Mesendoderm (in vitro differentiated cells): ENCODE measurements at regions not wholly inside any gene's neighbourhood (a gene's known extent, or its start where the extent isn't known, plus 50 kb on each side); places are given as distances from the start of the nearest gene placed in this dataset.

ENCODE experiments used
- DNase-seq: peaks from one replicate; pipeline ENCODE4 v3.0.0; 2013
- H2AK5ac ChIP-seq: 2 replicates; pipeline ENCODE4 v1.6.1; 2013; ENCODE audit warnings: low read length, inconsistent platforms
- H2BK120ac ChIP-seq: 2 replicates; pipeline ENCODE4 v1.6.1; 2013; ENCODE audit warnings: low read depth, mild to moderate bottlenecking, low read length, moderate library complexity, mixed read lengths
- H2BK15ac ChIP-seq: replicated peaks from 2 replicates; pipeline ENCODE4 v1.6.1; 2013; ENCODE audit warnings: low read depth, mild to moderate bottlenecking, moderate library complexity
- H2BK5ac ChIP-seq: 2 replicates; pipeline ENCODE4 v1.6.1; 2013; ENCODE audit warnings: low read length, inconsistent platforms
- H3K18ac ChIP-seq: 2 replicates; pipeline ENCODE4 v1.6.1; 2013; ENCODE audit warnings: mild to moderate bottlenecking, low read length, mixed read lengths
- H3K23ac ChIP-seq: one replicate; pipeline ENCODE4 v1.6.1; 2013; ENCODE audit warnings: low read length
- H3K27ac ChIP-seq: 2 replicates; pipeline ENCODE4 v1.5.1; 2013; ENCODE audit warnings: low read depth, mild to moderate bottlenecking, inconsistent platforms, low read length, moderate library complexity
- H3K27me3 ChIP-seq: 2 replicates; pipeline ENCODE4 v1.6.1; 2013; ENCODE audit warnings: low read length, control low read depth, mild to moderate bottlenecking, inconsistent platforms; ENCODE audit not compliant: insufficient read depth, poor library complexity
- H3K36me3 ChIP-seq: 2 replicates; pipeline ENCODE4 v1.6.1; 2013; ENCODE audit warnings: low read length, inconsistent platforms; ENCODE audit not compliant: control insufficient read depth, insufficient read depth
- H3K4ac ChIP-seq: one replicate; pipeline ENCODE4 v1.6.1; 2013; ENCODE audit warnings: low read depth, mild to moderate bottlenecking, low read length, moderate library complexity
- H3K4me1 ChIP-seq: 2 replicates; pipeline ENCODE4 v1.6.1; 2013; ENCODE audit warnings: low read depth, low read length, inconsistent platforms; ENCODE audit not compliant: control insufficient read depth
- H3K4me2 ChIP-seq: 2 replicates; pipeline ENCODE4 v1.6.1; 2013; ENCODE audit warnings: low read length
- H3K4me3 ChIP-seq: 2 replicates; pipeline ENCODE4 v1.5.1; 2013; ENCODE audit warnings: mild to moderate bottlenecking, low read length
- H3K56ac ChIP-seq: one replicate; pipeline ENCODE4 v1.6.1; 2013; ENCODE audit warnings: low read length
- H3K79me1 ChIP-seq: 2 replicates; pipeline ENCODE4 v1.6.1; 2013; ENCODE audit warnings: low read length, inconsistent platforms
- H3K79me2 ChIP-seq: 2 replicates; pipeline ENCODE4 v1.6.1; 2013; ENCODE audit warnings: mild to moderate bottlenecking, low read length; ENCODE audit not compliant: control insufficient read depth, insufficient read depth
- H3K9ac ChIP-seq: 2 replicates; pipeline ENCODE4 v1.6.1; 2013; ENCODE audit warnings: low read length, inconsistent platforms
- H4K5ac ChIP-seq: one replicate; pipeline ENCODE4 v1.6.1; 2013; ENCODE audit warnings: low read length
- H4K8ac ChIP-seq: one replicate; pipeline ENCODE4 v1.6.1; 2013; ENCODE audit warnings: low read depth, mild to moderate bottlenecking, control low read depth, low read length, moderate library complexity
- WGBS: extraction: QIAGEN DNeasy Blood & Tissue Kit; methylation state at CpG from one replicate; pipeline ENCODE4 v1.1.7; 2013; ENCODE audit warnings: low lambda C conversion rate, missing lambda C conversion rate; ENCODE audit not compliant: insufficient coverage; ENCODE audit errors: extremely low coverage; 5-methylcytosine and 5-hydroxymethylcytosine counted together

DNA sequence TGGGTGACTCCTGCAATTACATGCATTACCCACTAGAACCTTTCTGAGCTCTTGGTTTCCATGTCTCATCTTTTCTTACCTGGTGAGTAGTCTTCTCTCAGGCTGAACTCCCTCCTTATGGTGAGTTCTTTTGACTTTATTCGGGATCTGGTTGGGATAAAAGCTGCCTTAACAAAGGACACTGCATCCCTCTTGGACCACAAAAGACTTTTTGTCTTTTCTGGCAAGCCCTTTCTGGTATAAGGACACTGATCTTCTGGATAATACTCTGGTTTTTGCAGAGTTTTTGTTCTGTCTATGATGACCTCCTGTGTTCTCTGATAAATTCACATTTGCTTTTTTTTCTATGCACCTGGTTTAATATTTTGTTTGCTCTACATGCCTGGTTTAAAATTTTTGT, 66.7 kb downstream of the SLITRK1 start:
- H4K8ac ChIP-seq, result no peak overlapping the region
- H3K4me2 ChIP-seq, result no peak overlapping the region
- H3K9ac ChIP-seq, result no peak overlapping the region
- H3K79me1 ChIP-seq, result no peaks in the 10 kb centered on the region
- no peak overlapping the region for H3K4ac ChIP-seq
- no peaks in the 10 kb centered on the region for H3K36me3 ChIP-seq
- no peak overlapping the region for H2BK15ac ChIP-seq
- no peak overlapping the region for H4K5ac ChIP-seq
- H3K4me1 ChIP-seq, result no peaks in the 10 kb centered on the region
- no peak overlapping the region for H2BK120ac ChIP-seq
- DNase-seq, result peak; percentile 8
- H3K18ac ChIP-seq, result no peak overlapping the region
- no peaks in the 10 kb centered on the region for H3K27me3 ChIP-seq
- H3K79me2 ChIP-seq, result no peaks in the 10 kb centered on the region
- no peak overlapping the region for H2AK5ac ChIP-seq
- no peak overlapping the region for H3K27ac ChIP-seq
- H3K23ac ChIP-seq, result no peak overlapping the region
- no CpG with 5 or more reads among the region's 1 CpG for WGBS
- H2BK5ac ChIP-seq, result no peak overlapping the region
- no peak overlapping the region for H3K56ac ChIP-seq
- H3K4me3 ChIP-seq, result no peak overlapping the region

DNA sequence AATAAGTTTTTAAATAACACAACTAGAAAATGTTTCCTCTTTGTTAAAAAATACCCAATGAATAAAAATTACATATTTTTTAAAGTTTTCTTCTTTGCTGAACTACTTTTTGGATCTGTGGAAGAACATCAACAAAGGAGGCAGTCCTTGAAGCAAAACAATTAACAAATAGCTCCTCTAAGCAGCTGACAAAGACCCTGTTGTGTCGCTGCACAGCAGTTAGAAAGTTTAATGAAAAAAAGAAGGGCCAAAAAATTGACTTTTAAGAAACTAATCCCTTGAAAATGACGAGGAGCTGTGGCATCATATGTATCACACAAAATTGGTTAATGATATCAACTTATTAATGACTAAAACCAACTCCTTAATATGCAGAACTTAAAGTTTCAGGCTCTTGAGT, 72.1 kb downstream of the SLITRK1 start:
- H4K5ac ChIP-seq, result no peak overlapping the region
- no peak for DNase-seq
- no peaks in the 10 kb centered on the region for H3K4me1 ChIP-seq

DNA sequence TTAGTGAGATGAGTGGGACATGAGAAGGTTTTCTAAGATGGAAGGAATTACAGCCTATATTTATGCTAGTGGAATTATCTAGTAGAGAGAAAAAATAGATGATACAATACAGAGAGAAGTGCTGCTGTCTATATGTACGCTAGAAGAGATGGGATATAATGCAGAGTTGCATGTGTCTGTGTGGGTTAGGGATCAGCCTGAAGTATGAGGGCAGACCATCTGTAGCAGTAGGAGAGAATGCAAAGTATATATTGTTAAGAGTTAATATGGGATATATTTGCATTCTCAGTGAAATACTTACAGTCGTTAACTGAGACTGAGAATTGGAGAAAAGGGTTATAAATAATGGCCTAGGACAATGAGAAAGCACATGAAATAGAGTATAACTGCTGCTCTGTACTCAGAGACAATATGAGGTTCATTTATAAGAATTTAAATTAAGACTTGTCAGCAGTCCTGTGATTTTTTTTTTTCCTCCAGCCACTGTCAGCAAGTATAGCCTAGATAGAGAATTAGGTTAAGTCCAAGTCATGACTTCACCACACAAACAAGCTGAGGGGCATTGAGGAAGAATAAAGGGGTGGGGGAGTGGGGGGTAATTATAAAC, 77.8 kb downstream of the SLITRK1 start:
- Histone ChIP-seq H3K56ac (no peak overlapping the region), H3K4me1 (no peaks in the 10 kb centered on the region), H3K4me3 (no peak overlapping the region), H3K23ac (no peak overlapping the region), H2BK5ac (no peak overlapping the region), H3K18ac (no peak overlapping the region), H3K27ac (no peak overlapping the region), H3K36me3 (no peaks in the 10 kb centered on the region), H4K5ac (no peak overlapping the region), H4K8ac (no peak overlapping the region), H3K4ac (no peak overlapping the region), H3K4me2 (no peak overlapping the region), H3K79me2 (no peaks in the 10 kb centered on the region), H3K79me1 (no peaks in the 10 kb centered on the region), H2AK5ac (no peak overlapping the region), H2BK120ac (no peak overlapping the region), H3K27me3 (no peaks in the 10 kb centered on the region), H2BK15ac (no peak overlapping the region), H3K9ac (no peak overlapping the region)
- 100% methylated on average over 1 of the region's 2 CpGs for whole genome bisulfite sequencing
- DNase-seq, result no peak

More for the DNA sequence above, 72.1 kb downstream of the SLITRK1 start:
- no peak overlapping the region for H2BK5ac ChIP-seq
- no peak overlapping the region for H3K27ac ChIP-seq
- no peaks in the 10 kb centered on the region for H3K36me3 ChIP-seq
- H3K23ac ChIP-seq, result no peak overlapping the region
- H3K27me3 ChIP-seq, result no peaks in the 10 kb centered on the region
- no peak overlapping the region for H2BK120ac ChIP-seq
- no peak overlapping the region for H3K18ac ChIP-seq
- H3K4ac ChIP-seq, result no peak overlapping the region
- no peak overlapping the region for H4K8ac ChIP-seq
- H3K4me2 ChIP-seq, result no peak overlapping the region
- H3K4me3 ChIP-seq, result no peak overlapping the region
- no peaks in the 10 kb centered on the region for H3K79me1 ChIP-seq
- no peaks in the 10 kb centered on the region for H3K79me2 ChIP-seq
- WGBS, result no CpG with 5 or more reads among the region's 2 CpGs
- H2BK15ac ChIP-seq, result no peak overlapping the region
- H2AK5ac ChIP-seq, result no peak overlapping the region
- no peak overlapping the region for H3K56ac ChIP-seq
- no peak overlapping the region for H3K9ac ChIP-seq

DNA sequence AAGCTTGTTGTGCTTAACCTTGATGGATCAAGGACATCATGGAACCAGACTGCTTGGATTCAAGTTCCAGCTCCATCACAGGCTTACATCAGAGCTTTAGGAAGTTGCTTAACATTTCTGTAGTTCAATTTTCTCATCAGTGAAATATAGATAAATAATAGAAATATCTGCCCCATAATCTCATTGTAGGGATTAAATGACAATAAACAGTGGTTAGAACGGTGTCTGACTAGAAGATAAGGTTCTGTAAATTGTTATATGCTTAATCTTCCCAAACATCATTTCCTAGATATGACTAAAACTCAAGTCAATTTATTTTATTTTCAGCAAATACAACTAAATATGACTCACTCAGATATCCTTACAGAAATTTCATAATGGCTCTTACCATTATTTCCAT, 83.5 kb downstream of the SLITRK1 start:
- no peak overlapping the region for H3K9ac ChIP-seq
- no CpG with 5 or more reads among the region's 1 CpG for WGBS
- no peak overlapping the region for H4K5ac ChIP-seq
- DNase-seq, result no peak
- H3K23ac ChIP-seq, result no peak overlapping the region
- H3K27ac ChIP-seq, result no peak overlapping the region
- no peak overlapping the region for H3K56ac ChIP-seq
- H3K4me1 ChIP-seq, result no peaks in the 10 kb centered on the region
- H3K4ac ChIP-seq, result no peak overlapping the region
- no peaks in the 10 kb centered on the region for H3K79me1 ChIP-seq
- no peaks in the 10 kb centered on the region for H3K27me3 ChIP-seq
- no peak overlapping the region for H2BK15ac ChIP-seq
- no peak overlapping the region for H3K4me3 ChIP-seq
- no peak overlapping the region for H2AK5ac ChIP-seq
- H3K79me2 ChIP-seq, result no peaks in the 10 kb centered on the region
- no peak overlapping the region for H2BK120ac ChIP-seq
- H3K4me2 ChIP-seq, result no peak overlapping the region
- H4K8ac ChIP-seq, result no peak overlapping the region
- no peak overlapping the region for H3K18ac ChIP-seq
- no peaks in the 10 kb centered on the region for H3K36me3 ChIP-seq
- H2BK5ac ChIP-seq, result no peak overlapping the region

DNA sequence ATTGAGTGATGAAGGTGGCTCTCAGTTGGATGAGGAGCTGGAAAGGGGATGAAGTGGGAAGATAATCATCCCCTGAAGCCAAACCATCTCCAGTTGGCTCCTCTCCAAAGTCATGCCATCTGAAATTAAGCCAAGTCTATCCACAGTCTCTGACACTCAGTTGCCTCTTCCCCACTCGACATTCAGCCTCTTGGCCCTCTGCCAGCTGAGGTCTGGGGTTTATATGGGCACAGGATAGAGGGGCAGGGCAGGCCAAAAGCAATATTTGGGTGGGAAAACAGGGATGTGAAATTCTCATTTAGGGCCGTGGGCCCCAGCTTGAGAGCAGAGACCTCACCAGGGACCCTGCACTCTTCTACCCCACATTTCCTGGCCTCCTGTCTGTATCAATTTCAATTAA, 85.9 kb downstream of the SLITRK1 start:
- H2AK5ac ChIP-seq, result no peak overlapping the region
- H4K8ac ChIP-seq, result no peak overlapping the region
- H3K27ac ChIP-seq, result no peak overlapping the region
- H3K18ac ChIP-seq, result no peak overlapping the region
- H2BK5ac ChIP-seq, result no peak overlapping the region
- H3K4me2 ChIP-seq, result no peak overlapping the region
- H3K4ac ChIP-seq, result no peak overlapping the region
- H3K27me3 ChIP-seq, result no peaks in the 10 kb centered on the region
- no peak for DNase-seq
- H2BK120ac ChIP-seq, result no peak overlapping the region
- no peak overlapping the region for H2BK15ac ChIP-seq
- H3K9ac ChIP-seq, result no peak overlapping the region
- H3K4me1 ChIP-seq, result no peaks in the 10 kb centered on the region
- no peak overlapping the region for H3K56ac ChIP-seq
- WGBS, result no CpG with 5 or more reads among the region's 2 CpGs
- H3K79me2 ChIP-seq, result no peaks in the 10 kb centered on the region
- no peaks in the 10 kb centered on the region for H3K36me3 ChIP-seq
- no peaks in the 10 kb centered on the region for H3K79me1 ChIP-seq
- H3K23ac ChIP-seq, result no peak overlapping the region
- H4K5ac ChIP-seq, result no peak overlapping the region
- no peak overlapping the region for H3K4me3 ChIP-seq

DNA sequence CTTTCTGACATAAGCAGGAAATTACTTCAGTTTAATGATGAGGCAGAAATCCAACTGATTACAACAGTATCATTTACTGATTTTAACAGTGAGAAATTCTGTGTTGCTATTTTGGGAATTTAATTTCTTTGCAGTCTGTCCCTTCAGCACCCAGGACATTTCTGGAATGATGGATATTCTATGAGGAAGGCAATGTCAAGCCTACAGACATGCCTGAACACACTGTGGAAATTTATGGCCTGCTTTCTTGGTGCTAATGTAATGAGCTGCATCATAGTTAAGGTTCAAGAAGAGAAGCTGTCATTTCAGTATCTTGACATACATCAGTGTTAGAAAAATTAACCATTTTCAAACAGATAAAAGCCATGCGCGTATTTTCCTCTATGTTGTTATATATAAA, 87.7 kb downstream of the SLITRK1 start:
- Histone ChIP-seq H3K23ac (no peak overlapping the region), H3K56ac (no peak overlapping the region), H3K9ac (no peak overlapping the region), H2AK5ac (no peak overlapping the region), H3K79me1 (no peaks in the 10 kb centered on the region), H3K79me2 (no peaks in the 10 kb centered on the region), H2BK5ac (no peak overlapping the region), H3K36me3 (no peaks in the 10 kb centered on the region), H2BK15ac (no peak overlapping the region), H4K8ac (no peak overlapping the region), H3K4me1 (no peaks in the 10 kb centered on the region), H4K5ac (no peak overlapping the region), H3K27ac (no peak overlapping the region), H3K27me3 (no peaks in the 10 kb centered on the region), H3K4me2 (no peak overlapping the region), H2BK120ac (no peak overlapping the region), H3K18ac (no peak overlapping the region), H3K4me3 (no peak overlapping the region), H3K4ac (no peak overlapping the region)
- no peak for DNase-seq
- no CpG with 5 or more reads among the region's 2 CpGs for WGBS
